H1 (cell line): ENCODE measurements at regions not wholly inside any gene's neighbourhood (a gene's known extent, or its start where the extent isn't known, plus 50 kb on each side); places are given as distances from the start of the nearest gene placed in this dataset.

Experiments used
- CREB1 ChIP-seq: IDR thresholded peaks from 2 replicates; pipeline ENCODE4 v1.6.1; 2012; ENCODE audit warnings: inconsistent platforms
- JUND ChIP-seq: IDR thresholded peaks from 2 replicates; pipeline ENCODE4 v1.6.1; 2011; ENCODE audit warnings: mild to moderate bottlenecking, improper control_type of control experiment, low read length
- KDM1A ChIP-seq: fragments of 200-600, 300-600 bp; sonication (generic); IDR thresholded peaks from 2 replicates; pipeline ENCODE4 v1.7.1; 2016; ENCODE audit warnings: mild to moderate bottlenecking, low read length, borderline replicate concordance
- POLR2A ChIP-seq, 2 experiments: IDR thresholded peaks; 1 replicate in 1 of 2; 2 replicates in 1 of 2; pipeline ENCODE4 v1.6.1; 2011; ENCODE audit warnings: low read depth in 2 of 2, low read length in 2 of 2, mild to moderate bottlenecking in 2 of 2; ENCODE audit errors: control extremely low read depth in 1 of 2
- SAP30 ChIP-seq: fragments of 300-600 bp; sonication (generic); IDR thresholded peaks from 2 replicates; pipeline ENCODE4 v1.7.1; 2012; ENCODE audit warnings: low read length, moderate library complexity, mild to moderate bottlenecking, inconsistent platforms; ENCODE audit not compliant: insufficient read depth, insufficient replicate concordance
- SIN3A ChIP-seq, 2 experiments: IDR thresholded peaks in 1 of 2; conservative IDR thresholded peaks in 1 of 2; 2 replicates each; pipeline ENCODE4 v1.6.1; 2011 to 2012; ENCODE audit warnings: low read length in 2 of 2, improper control_type of control experiment in 1 of 2, low read depth in 1 of 2, mild to moderate bottlenecking in 1 of 2
- SIX5 ChIP-seq: IDR thresholded peaks from 2 replicates; pipeline ENCODE4 v1.6.1; 2011; ENCODE audit warnings: mild to moderate bottlenecking, low read depth, low read length
- SP1 ChIP-seq: IDR thresholded peaks from 2 replicates; pipeline ENCODE4 v1.6.1; 2011; ENCODE audit warnings: low read depth, low read length
- TF ChIP-seq, protein P1 (sequence below), 3 experiments: IDR thresholded peaks; 1 replicate in 2 of 3; 2 replicates in 1 of 3; pipeline versions ENCODE4 v1.5.1 to v1.6.1; 2011; ENCODE audit warnings: low read length in 3 of 3, mild to moderate bottlenecking in 3 of 3, inconsistent platforms in 2 of 3, low read depth in 1 of 3, moderate library complexity in 1 of 3; ENCODE audit not compliant: insufficient read depth in 1 of 3; ENCODE audit errors: control extremely low read depth in 1 of 3

DNA sequence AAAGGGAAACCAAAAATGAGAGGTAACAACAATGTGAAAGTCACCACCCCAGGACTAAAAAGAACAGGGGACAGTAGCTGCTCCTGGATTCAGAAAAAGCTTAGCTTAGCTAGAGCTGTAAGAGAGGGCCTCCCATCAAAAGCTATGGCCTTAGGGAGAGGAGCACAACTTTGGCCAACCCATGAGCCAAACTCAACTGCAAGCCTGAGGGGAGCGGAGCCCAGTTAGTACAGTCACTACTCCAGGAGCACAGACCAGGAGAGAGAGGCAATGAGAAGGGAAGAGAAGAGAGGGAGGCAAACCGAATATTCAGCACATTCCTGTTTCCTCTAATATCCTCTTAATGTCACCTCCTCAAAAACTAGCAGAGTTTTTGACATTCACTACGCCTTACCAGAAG lies 917.1 kb upstream of the INTU start:
- TF ChIP-seq KDM1A = no peak
- TF ChIP-seq SP1 = no peak
- no peak for TF ChIP-seq POLR2A (IDR thresholded peaks at IDR 0.05; ENCODE audit: control extremely low read depth in 1 of 2, low read depth in 2 of 2, low read length in 2 of 2)
- TF ChIP-seq, protein P1, sequence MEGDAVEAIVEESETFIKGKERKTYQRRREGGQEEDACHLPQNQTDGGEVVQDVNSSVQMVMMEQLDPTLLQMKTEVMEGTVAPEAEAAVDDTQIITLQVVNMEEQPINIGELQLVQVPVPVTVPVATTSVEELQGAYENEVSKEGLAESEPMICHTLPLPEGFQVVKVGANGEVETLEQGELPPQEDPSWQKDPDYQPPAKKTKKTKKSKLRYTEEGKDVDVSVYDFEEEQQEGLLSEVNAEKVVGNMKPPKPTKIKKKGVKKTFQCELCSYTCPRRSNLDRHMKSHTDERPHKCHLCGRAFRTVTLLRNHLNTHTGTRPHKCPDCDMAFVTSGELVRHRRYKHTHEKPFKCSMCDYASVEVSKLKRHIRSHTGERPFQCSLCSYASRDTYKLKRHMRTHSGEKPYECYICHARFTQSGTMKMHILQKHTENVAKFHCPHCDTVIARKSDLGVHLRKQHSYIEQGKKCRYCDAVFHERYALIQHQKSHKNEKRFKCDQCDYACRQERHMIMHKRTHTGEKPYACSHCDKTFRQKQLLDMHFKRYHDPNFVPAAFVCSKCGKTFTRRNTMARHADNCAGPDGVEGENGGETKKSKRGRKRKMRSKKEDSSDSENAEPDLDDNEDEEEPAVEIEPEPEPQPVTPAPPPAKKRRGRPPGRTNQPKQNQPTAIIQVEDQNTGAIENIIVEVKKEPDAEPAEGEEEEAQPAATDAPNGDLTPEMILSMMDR (IDR thresholded peaks at IDR 0.05; ENCODE audit: control extremely low read depth in 1 of 3, insufficient read depth in 1 of 3, low read depth in 1 of 3, low read length in 3 of 3) = no peak
- no peak for TF ChIP-seq SIX5
- no peak for TF ChIP-seq CREB1
- no peak for TF ChIP-seq SAP30
- no peak for TF ChIP-seq SIN3A (conservative IDR thresholded peaks at IDR 0.05 in 1 of 2, IDR thresholded peaks at IDR 0.05 in 1 of 2; ENCODE audit: low read depth in 1 of 2, low read length in 2 of 2)
- no peak for TF ChIP-seq JUND
